Breast epithelium (tissue), 4 donors: ENCODE measurements at regions not wholly inside any gene's neighbourhood (a gene's known extent, or its start where the extent isn't known, plus 50 kb on each side); places are given as distances from the start of the nearest gene placed in this dataset.

Experiments
- DNase-seq, 2 donors: peaks; one replicate each; pipeline ENCODE4 v3.0.0-alpha.2; 2019; ENCODE audit warnings: low spot score in 2 of 2
- H3K27ac ChIP-seq, 2 donors: fragments of 200-600 bp; sonication (generic) in 1 of 2; one replicate each; pipeline ENCODE4 v1.5.1; 2016 to 2019; ENCODE audit warnings: mild to moderate bottlenecking in 1 of 2
- H3K27me3 ChIP-seq, 2 donors: fragments of 200-600 bp; sonication (generic) in 1 of 2; one replicate each; pipeline versions ENCODE4 v1.5.1 to v1.6.0; 2017 to 2019; ENCODE audit warnings: control low read depth in 1 of 2, mild to moderate bottlenecking in 1 of 2
- H3K36me3 ChIP-seq: fragments of 200-600 bp; one replicate; pipeline ENCODE4 v1.5.1; 2019
- H3K4me1 ChIP-seq, 2 donors: fragments of 200-600 bp; sonication (generic); one replicate each; pipeline ENCODE4 v1.5.1; 2016 to 2019; ENCODE audit warnings: control low read depth in 1 of 2
- H3K4me3 ChIP-seq, 3 donors: fragments of 200-600 bp; sonication (generic); 1 replicate in 2 of 3; 2 replicates in 1 of 3; pipeline ENCODE4 v1.5.1; 2016 to 2019; ENCODE audit warnings: mild to moderate bottlenecking in 3 of 3, moderate library complexity in 2 of 3
- H3K9me3 ChIP-seq, 2 donors: fragments of 200-600 bp; sonication (generic) in 1 of 2; one replicate each; pipeline ENCODE4 v1.5.1; 2016 to 2019; ENCODE audit warnings: control low read depth in 1 of 2
- CTCF ChIP-seq, 3 donors: fragments of 450-650 bp; IDR thresholded peaks; one replicate each; pipeline ENCODE4 v1.5.1; 2016 to 2017; ENCODE audit warnings: antibody characterized with exemption in 3 of 3, mild to moderate bottlenecking in 3 of 3, moderate library complexity in 3 of 3
- POLR2A ChIP-seq: fragments of 450-650 bp; IDR thresholded peaks from one replicate; pipeline ENCODE4 v1.6.1; 2016; ENCODE audit warnings: antibody characterized with exemption, mild to moderate bottlenecking, moderate library complexity
- POLR2AphosphoS5 ChIP-seq, 3 donors: sonication (generic); formaldehyde crosslinking; IDR thresholded peaks; one replicate each; pipeline ENCODE4 v1.6.1; 2017; ENCODE audit warnings: antibody characterized with exemption in 3 of 3
- intact Hi-C: fragments of 100-400 bp; cut with DNase I; formaldehyde crosslinking; loops from one replicate; pipeline ENCODE4 v1.15.1; 2023; ENCODE audit warnings: low total_unique reads

- Histone ChIP-seq H3K27ac (no peak overlapping the region), H3K9me3 (no peaks in the 10 kb centered on the region), H3K27me3 (no peaks in the 10 kb centered on the region), H3K4me1 (no peaks in the 10 kb centered on the region), H3K4me3 (no peak overlapping the region), H3K36me3 (no peaks in the 10 kb centered on the region)
- TF ChIP-seq POLR2AphosphoS5 (IDR thresholded peaks at IDR 0.05) (no peak), POLR2A (no peak), CTCF (IDR thresholded peaks at IDR 0.05) (no peak)
- intact Hi-C loops, result no loop called here
- no peak for DNase-seq
Measured at GRCh38 chr5:33369485-33370465, 71.0 kb upstream of the TARS1 start.

GRCh38 chr5:33370466-33370859 is 70.3 kb upstream of the TARS1 start:
- intact Hi-C loops, result no loop called here
- Histone ChIP-seq H3K4me1 (no peaks in the 10 kb centered on the region), H3K4me3 (no peak overlapping the region), H3K36me3 (no peaks in the 10 kb centered on the region), H3K9me3 (no peaks in the 10 kb centered on the region), H3K27me3 (no peaks in the 10 kb centered on the region), H3K27ac (no peak overlapping the region)
- DNase-seq, result no peak
- TF ChIP-seq POLR2A (no peak), CTCF (IDR thresholded peaks at IDR 0.05) (no peak), POLR2AphosphoS5 (IDR thresholded peaks at IDR 0.05) (no peak)

GRCh38 chr5:33371660-33372059 is 69.1 kb upstream of the TARS1 start:
- Histone ChIP-seq H3K4me3 (no peak overlapping the region), H3K36me3 (no peaks in the 10 kb centered on the region), H3K9me3 (no peaks in the 10 kb centered on the region), H3K27me3 (no peaks in the 10 kb centered on the region), H3K4me1 (no peaks in the 10 kb centered on the region), H3K27ac (no peak overlapping the region)
- TF ChIP-seq POLR2AphosphoS5 (IDR thresholded peaks at IDR 0.05) (no peak), POLR2A (no peak), CTCF (IDR thresholded peaks at IDR 0.05) (no peak)
- intact Hi-C loops, result no loop called here
- DNase-seq, result no peak

- H3K4me1 ChIP-seq, result no peaks in the 10 kb centered on the region
- no peak for DNase-seq
- no peak overlapping the region for H3K27ac ChIP-seq
- no peak overlapping the region for H3K4me3 ChIP-seq
- no peaks in the 10 kb centered on the region for H3K9me3 ChIP-seq
- TF ChIP-seq CTCF (IDR thresholded peaks at IDR 0.05) (no peak), POLR2AphosphoS5 (IDR thresholded peaks at IDR 0.05) (no peak), POLR2A (no peak)
- intact Hi-C loops, result no loop called here
- H3K36me3 ChIP-seq, result no peaks in the 10 kb centered on the region
- H3K27me3 ChIP-seq, result no peaks in the 10 kb centered on the region
Measured at GRCh38 chr5:33372721-33373472, 67.9 kb upstream of the TARS1 start.

- H3K36me3 ChIP-seq, result no peaks in the 10 kb centered on the region
- no peak overlapping the region for H3K4me3 ChIP-seq
- no peaks in the 10 kb centered on the region for H3K4me1 ChIP-seq
- intact Hi-C loops, result no loop called here
- no peak for DNase-seq
- TF ChIP-seq POLR2AphosphoS5 (IDR thresholded peaks at IDR 0.05), result no peak
- no peak for TF ChIP-seq CTCF (IDR thresholded peaks at IDR 0.05)
- TF ChIP-seq POLR2A, result no peak
- no peaks in the 10 kb centered on the region for H3K9me3 ChIP-seq
- H3K27ac ChIP-seq, result no peak overlapping the region
- H3K27me3 ChIP-seq, result no peaks in the 10 kb centered on the region
Measured at GRCh38 chr5:33375900-33376299, 64.9 kb upstream of the TARS1 start.
